ENCODE measurements at regions not wholly inside any gene's neighbourhood (a gene's known extent, or its start where the extent isn't known, plus 50 kb on each side); places are given as distances from the start of the nearest gene placed in this dataset.

- TF ChIP-seq, protein P1, sequence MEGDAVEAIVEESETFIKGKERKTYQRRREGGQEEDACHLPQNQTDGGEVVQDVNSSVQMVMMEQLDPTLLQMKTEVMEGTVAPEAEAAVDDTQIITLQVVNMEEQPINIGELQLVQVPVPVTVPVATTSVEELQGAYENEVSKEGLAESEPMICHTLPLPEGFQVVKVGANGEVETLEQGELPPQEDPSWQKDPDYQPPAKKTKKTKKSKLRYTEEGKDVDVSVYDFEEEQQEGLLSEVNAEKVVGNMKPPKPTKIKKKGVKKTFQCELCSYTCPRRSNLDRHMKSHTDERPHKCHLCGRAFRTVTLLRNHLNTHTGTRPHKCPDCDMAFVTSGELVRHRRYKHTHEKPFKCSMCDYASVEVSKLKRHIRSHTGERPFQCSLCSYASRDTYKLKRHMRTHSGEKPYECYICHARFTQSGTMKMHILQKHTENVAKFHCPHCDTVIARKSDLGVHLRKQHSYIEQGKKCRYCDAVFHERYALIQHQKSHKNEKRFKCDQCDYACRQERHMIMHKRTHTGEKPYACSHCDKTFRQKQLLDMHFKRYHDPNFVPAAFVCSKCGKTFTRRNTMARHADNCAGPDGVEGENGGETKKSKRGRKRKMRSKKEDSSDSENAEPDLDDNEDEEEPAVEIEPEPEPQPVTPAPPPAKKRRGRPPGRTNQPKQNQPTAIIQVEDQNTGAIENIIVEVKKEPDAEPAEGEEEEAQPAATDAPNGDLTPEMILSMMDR (IDR thresholded peaks at IDR 0.05): no peak
- no peak for TF ChIP-seq POLR2A (IDR thresholded peaks at IDR 0.05)
Measured at GRCh38 chr5:61999371-61999770, 306.6 kb upstream of the KIF2A start.
